ENCODE measurements at regions not wholly inside any gene's neighbourhood (a gene's known extent, or its start where the extent isn't known, plus 50 kb on each side); places are given as distances from the start of the nearest gene placed in this dataset.

DNA sequence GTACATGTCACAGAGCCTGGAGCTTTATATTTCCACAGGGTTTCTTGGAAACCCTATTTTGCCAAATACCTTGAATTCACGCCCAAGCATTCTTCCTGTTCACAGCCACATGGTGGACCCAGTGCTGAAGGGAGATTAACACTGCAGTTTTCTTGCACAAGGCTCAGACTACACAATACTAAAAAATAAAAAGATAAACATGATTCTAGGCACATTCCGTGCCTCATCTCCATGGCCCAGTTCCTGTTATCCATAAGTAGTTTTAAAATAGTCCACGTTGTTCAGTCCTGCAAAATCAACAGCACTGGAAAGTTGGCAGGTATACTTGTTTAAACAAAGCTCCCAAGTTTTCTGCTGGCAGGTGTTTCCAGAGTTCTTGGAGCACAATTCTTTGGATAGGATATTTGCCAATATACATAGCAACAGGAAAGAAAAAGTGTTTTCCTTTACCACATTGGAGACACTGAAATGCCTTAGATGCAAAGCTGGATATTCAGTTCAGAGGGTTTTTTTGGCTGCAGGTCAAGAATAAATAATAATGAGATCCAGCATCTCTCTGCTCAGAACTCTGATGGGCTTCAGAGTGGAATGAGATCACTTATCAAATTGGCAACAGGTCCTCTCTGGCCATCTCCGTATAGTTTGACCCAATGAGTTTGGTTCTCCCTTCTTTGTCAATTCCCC, 88.1 kb upstream of the TGFBR2 start:
- no peak for TF ChIP-seq CTCF (IDR thresholded peaks at IDR 0.05; ENCODE audit: poor library complexity, severe bottlenecking)
- TF ChIP-seq POLR2AphosphoS5 (IDR thresholded peaks at IDR 0.05), result no peak
- no peak for TF ChIP-seq EP300 (conservative IDR thresholded peaks at IDR 0.05; ENCODE audit: poor library complexity, severe bottlenecking)
- TF ChIP-seq SMC3 (conservative IDR thresholded peaks at IDR 0.05; ENCODE audit: poor library complexity), result no peak
- no peak for TF ChIP-seq EZH2 (IDR thresholded peaks at IDR 0.05; ENCODE audit: borderline replicate concordance, insufficient read depth, low read length, poor library complexity, severe bottlenecking)

Measured in neural cell (in vitro differentiated cells).